HepG2 (cell line): ENCODE measurements at regions not wholly inside any gene's neighbourhood (a gene's known extent, or its start where the extent isn't known, plus 50 kb on each side); places are given as distances from the start of the nearest gene placed in this dataset.

ENCODE experiments used
- ATAC-seq: fragments of 200-7000 bp; cut with Tn5 transposase; 3 replicates; pipeline ENCODE4 v1.9.1; 2020; ENCODE audit warnings: mild to moderate bottlenecking, moderate library complexity
- BruUV-seq: library from RNA; stranded (reverse); fragments of 400-500 nt; replicated peaks from 2 replicates; lab custom pipeline; 2021; lab: Mats Ljungman, UMichigan
- CTCF ChIA-PET: fragments of 300-600 bp; formaldehyde crosslinking; extraction: SDS; loops from one replicate; lab custom pipeline; 2021; ENCODE audit warnings: low total read pairs, inconsistent platforms, low intra/inter-chr PET ratio; lab: Yijun Ruan, JAX
- POLR2A ChIA-PET: fragments of 350-600 bp; sonication (Branson Sonifier 250); formaldehyde crosslinking; loops from one replicate; lab custom pipeline; 2020; ENCODE audit warnings: antibody characterized with exemption, inconsistent platforms; lab: Yijun Ruan, JAX
- DNase-seq: peaks from one replicate; pipeline ENCODE4 v3.0.0-alpha.2; 2015; ENCODE audit warnings: low spot score
- FAIRE-seq: peaks from 3 replicates; lab custom pipeline; 2011; peaks lifted over from hg19 to GRCh38; lab: Jason Lieb, UNC
- H2AFZ ChIP-seq: one replicate; pipeline ENCODE4 v1.6.1; 2011; ENCODE audit warnings: low read length, inconsistent platforms
- H3K27ac ChIP-seq: fragments of 300-600 bp; 3 replicates; pipeline ENCODE4 v1.8.0; 2011; ENCODE audit warnings: mixed run types, mild to moderate bottlenecking, mixed read lengths, low read length, inconsistent platforms; ENCODE audit not compliant: insufficient read depth; ENCODE audit errors: extremely low read length
- H3K27me3 ChIP-seq, 2 experiments: fragments of 200-600 bp in 1 of 2; 2 replicates in 1 of 2; 3 replicates in 1 of 2; pipeline versions ENCODE4 v1.6.0 to v1.8.0; 2011; ENCODE audit warnings: low read length in 2 of 2, mild to moderate bottlenecking in 2 of 2, moderate library complexity in 2 of 2, inconsistent platforms in 1 of 2; ENCODE audit not compliant: insufficient read depth in 2 of 2, control insufficient read depth in 1 of 2
- H3K36me3 ChIP-seq, 2 experiments: fragments of 200-600 bp in 1 of 2; replicated peaks in 1 of 2; 2 replicates in 1 of 2; 3 replicates in 1 of 2; pipeline versions ENCODE4 v1.5.1 to v1.8.0; 2011; ENCODE audit warnings: low read length in 2 of 2, inconsistent platforms in 1 of 2; ENCODE audit not compliant: insufficient read depth in 2 of 2, control insufficient read depth in 1 of 2
- H3K4me1 ChIP-seq: 2 replicates; pipeline ENCODE4 v1.5.1; 2012; ENCODE audit warnings: low read length, inconsistent platforms; ENCODE audit not compliant: insufficient read depth
- H3K4me2 ChIP-seq: 2 replicates; pipeline ENCODE4 v1.6.0; 2011; ENCODE audit warnings: low read depth, low read length, inconsistent platforms
- H3K4me3 ChIP-seq, 3 experiments: fragments of 200-600 bp in 1 of 3; sonication (generic), shearing (Covaris generic) in 1 of 3; replicated peaks in 1 of 3; 2 replicates each; pipeline ENCODE4 v1.5.1; 2011 to 2016; ENCODE audit warnings: low read length in 3 of 3, inconsistent platforms in 2 of 3, low read depth in 2 of 3, mild to moderate bottlenecking in 2 of 3, control low read depth in 1 of 3, mixed read lengths in 1 of 3; ENCODE audit not compliant: insufficient read depth in 1 of 3
- H3K79me2 ChIP-seq: one replicate; pipeline ENCODE4 v1.6.1; 2011; ENCODE audit warnings: low read length, inconsistent platforms; ENCODE audit not compliant: insufficient read depth
- H3K9ac ChIP-seq: 2 replicates; pipeline ENCODE4 v1.6.0; 2011; ENCODE audit warnings: mild to moderate bottlenecking, low read depth, low read length, inconsistent platforms; ENCODE audit not compliant: insufficient read depth
- H3K9me3 ChIP-seq: 2 replicates; pipeline ENCODE4 v1.5.1; 2012; ENCODE audit warnings: mild to moderate bottlenecking, low read length
- H4K20me1 ChIP-seq: 2 replicates; pipeline ENCODE4 v1.6.0; 2011; ENCODE audit warnings: inconsistent platforms, mild to moderate bottlenecking, low read length, moderate library complexity; ENCODE audit not compliant: insufficient read depth
- FOXO1 ChIP-seq: sonication (generic); formaldehyde crosslinking; IDR thresholded peaks from 2 replicates; pipeline ENCODE4 v1.4.0; 2020; ENCODE audit warnings: missing genetic modification reagents
- HES4 ChIP-seq: sonication (generic); formaldehyde crosslinking; IDR thresholded peaks from 2 replicates; pipeline ENCODE4 v1.9.0; 2021; ENCODE audit warnings: mild to moderate bottlenecking, missing genetic modification reagents, borderline replicate concordance
- HNF4A ChIP-seq: sonication (generic); formaldehyde crosslinking; IDR thresholded peaks from 2 replicates; pipeline ENCODE4 v1.4.0; 2020; ENCODE audit warnings: missing genetic modification reagents
- SMYD3 ChIP-seq: sonication (generic); formaldehyde crosslinking; IDR thresholded peaks from 2 replicates; pipeline ENCODE4 v1.8.1; 2023; ENCODE audit warnings: mild to moderate bottlenecking, missing genetic modification reagents
- ZMAT3 ChIP-seq: sonication (generic); formaldehyde crosslinking; conservative IDR thresholded peaks from 2 replicates; pipeline ENCODE4 v1.7.0; 2021; ENCODE audit warnings: missing genetic modification reagents
- ZNF224 ChIP-seq: sonication (generic); formaldehyde crosslinking; IDR thresholded peaks from 2 replicates; pipeline ENCODE4 v1.5.0; 2020; ENCODE audit warnings: mild to moderate bottlenecking, missing genetic modification reagents
- WGBS: methylation state at CpG from one replicate; pipeline ENCODE4 v1.1.6; 2017; ENCODE audit warnings: low lambda C conversion rate; 5-methylcytosine and 5-hydroxymethylcytosine counted together
- in situ Hi-C: cut with HindIII; loops from 2 replicates; pipeline ENCODE4 v1.10.0; 2017; ENCODE audit warnings: low pct_unique_long_range_greater_than_20kb; ENCODE audit not compliant: extremely low pct_ligation_motif_present
- intact Hi-C: fragments of 100-400 bp; cut with micrococcal nuclease; formaldehyde crosslinking; loops from one replicate; pipeline ENCODE4 v1.10.0; 2022; ENCODE audit not compliant: unreplicated experiment
- TF ChIP-seq, protein P1 (sequence below): sonication (generic); formaldehyde crosslinking; IDR thresholded peaks from 2 replicates; pipeline ENCODE4 v1.9.0; 2021; ENCODE audit warnings: mild to moderate bottlenecking, missing genetic modification reagents
- TF ChIP-seq, protein P2 (sequence below), 2 experiments: fragments of 450-650 bp in 1 of 2; sonication (generic) in 1 of 2; formaldehyde crosslinking in 1 of 2; IDR thresholded peaks; 2 replicates each; pipeline versions ENCODE4 v1.6.1 to v1.8.0; 2016 to 2022; ENCODE audit warnings: antibody characterized with exemption in 1 of 2, mild to moderate bottlenecking in 1 of 2, missing genetic modification reagents in 1 of 2

DNA sequence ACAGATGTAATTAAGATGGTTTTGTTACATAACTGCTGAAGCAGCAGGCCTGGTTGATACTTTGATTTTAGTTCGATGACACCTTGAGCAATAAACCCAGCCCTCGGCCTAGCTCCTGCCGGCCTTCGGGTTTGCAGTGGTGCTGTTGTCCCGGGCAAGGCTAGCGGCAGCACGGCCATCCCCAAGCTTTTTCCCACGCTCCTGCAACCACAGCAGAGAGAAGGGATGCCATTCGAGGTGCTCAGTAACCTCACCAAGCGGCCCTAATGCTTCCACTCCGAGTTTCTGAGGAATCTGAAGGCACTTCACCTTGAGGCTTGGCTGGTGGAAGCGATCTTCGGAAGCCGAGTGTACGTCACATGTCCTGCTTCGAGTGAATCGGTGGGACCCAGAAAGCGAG lies 182.1 kb downstream of the NAF1 start (continued):
- TF ChIP-seq, protein P1, sequence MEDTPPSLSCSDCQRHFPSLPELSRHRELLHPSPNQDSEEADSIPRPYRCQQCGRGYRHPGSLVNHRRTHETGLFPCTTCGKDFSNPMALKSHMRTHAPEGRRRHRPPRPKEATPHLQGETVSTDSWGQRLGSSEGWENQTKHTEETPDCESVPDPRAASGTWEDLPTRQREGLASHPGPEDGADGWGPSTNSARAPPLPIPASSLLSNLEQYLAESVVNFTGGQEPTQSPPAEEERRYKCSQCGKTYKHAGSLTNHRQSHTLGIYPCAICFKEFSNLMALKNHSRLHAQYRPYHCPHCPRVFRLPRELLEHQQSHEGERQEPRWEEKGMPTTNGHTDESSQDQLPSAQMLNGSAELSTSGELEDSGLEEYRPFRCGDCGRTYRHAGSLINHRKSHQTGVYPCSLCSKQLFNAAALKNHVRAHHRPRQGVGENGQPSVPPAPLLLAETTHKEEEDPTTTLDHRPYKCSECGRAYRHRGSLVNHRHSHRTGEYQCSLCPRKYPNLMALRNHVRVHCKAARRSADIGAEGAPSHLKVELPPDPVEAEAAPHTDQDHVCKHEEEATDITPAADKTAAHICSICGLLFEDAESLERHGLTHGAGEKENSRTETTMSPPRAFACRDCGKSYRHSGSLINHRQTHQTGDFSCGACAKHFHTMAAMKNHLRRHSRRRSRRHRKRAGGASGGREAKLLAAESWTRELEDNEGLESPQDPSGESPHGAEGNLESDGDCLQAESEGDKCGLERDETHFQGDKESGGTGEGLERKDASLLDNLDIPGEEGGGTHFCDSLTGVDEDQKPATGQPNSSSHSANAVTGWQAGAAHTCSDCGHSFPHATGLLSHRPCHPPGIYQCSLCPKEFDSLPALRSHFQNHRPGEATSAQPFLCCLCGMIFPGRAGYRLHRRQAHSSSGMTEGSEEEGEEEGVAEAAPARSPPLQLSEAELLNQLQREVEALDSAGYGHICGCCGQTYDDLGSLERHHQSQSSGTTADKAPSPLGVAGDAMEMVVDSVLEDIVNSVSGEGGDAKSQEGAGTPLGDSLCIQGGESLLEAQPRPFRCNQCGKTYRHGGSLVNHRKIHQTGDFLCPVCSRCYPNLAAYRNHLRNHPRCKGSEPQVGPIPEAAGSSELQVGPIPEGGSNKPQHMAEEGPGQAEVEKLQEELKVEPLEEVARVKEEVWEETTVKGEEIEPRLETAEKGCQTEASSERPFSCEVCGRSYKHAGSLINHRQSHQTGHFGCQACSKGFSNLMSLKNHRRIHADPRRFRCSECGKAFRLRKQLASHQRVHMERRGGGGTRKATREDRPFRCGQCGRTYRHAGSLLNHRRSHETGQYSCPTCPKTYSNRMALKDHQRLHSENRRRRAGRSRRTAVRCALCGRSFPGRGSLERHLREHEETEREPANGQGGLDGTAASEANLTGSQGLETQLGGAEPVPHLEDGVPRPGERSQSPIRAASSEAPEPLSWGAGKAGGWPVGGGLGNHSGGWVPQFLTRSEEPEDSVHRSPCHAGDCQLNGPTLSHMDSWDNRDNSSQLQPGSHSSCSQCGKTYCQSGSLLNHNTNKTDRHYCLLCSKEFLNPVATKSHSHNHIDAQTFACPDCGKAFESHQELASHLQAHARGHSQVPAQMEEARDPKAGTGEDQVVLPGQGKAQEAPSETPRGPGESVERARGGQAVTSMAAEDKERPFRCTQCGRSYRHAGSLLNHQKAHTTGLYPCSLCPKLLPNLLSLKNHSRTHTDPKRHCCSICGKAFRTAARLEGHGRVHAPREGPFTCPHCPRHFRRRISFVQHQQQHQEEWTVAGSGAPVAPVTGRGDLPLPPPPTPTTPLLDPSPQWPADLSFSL (CRISPR knock-in tag), result no peak
- TF ChIP-seq ZNF224 (CRISPR knock-in tag), result no peak
- TF ChIP-seq FOXO1 (CRISPR knock-in tag), result no peak
- TF ChIP-seq, all 625 proteins: peak for 0

DNA sequence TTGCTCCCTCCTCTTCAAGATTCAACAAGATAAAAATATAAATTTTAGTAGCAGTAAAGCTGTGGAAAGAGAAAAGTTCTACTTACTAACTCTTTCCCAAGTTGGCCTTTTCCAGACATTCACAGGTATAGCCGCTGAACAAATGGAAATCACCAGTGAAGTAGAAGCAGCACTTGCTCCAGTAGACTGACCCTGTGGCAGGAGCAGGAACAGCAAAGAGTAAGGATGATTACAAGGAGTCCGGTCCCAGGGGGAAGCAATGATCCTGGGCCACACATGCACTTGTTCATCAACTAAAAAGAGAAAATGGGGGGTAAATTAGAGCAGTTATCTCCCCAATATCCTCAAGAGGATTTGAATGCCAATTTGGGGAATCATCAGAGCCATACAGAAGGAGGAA lies 184.9 kb downstream of the NAF1 start:
- CTCF ChIA-PET, result no interaction called here
- POLR2A ChIA-PET, result no interaction called here
- no peak overlapping the region for H3K4me3 ChIP-seq
- no peak overlapping the region for H3K27ac ChIP-seq
- no peaks in the 10 kb centered on the region for H3K36me3 ChIP-seq
- H2AFZ ChIP-seq, result no peak overlapping the region
- H3K9me3 ChIP-seq, result no peaks in the 10 kb centered on the region
- BruUV-seq, result no TSS peak
- H3K4me1 ChIP-seq, result no peaks in the 10 kb centered on the region
- WGBS, result 0% methylated on average over 2 of the region's 2 CpGs
- H4K20me1 ChIP-seq, result no peaks in the 10 kb centered on the region
- no peak overlapping the region for H3K4me2 ChIP-seq
- DNase-seq, result no peak
- no peaks in the 10 kb centered on the region for H3K79me2 ChIP-seq
- H3K27me3 ChIP-seq, result no peaks in the 10 kb centered on the region
- FAIRE-seq, result no peak
- no peak overlapping the region for H3K9ac ChIP-seq
- intact Hi-C loops, result no loop called here
- ATAC-seq, result no peak
- in situ Hi-C loops, result no loop called here
- TF ChIP-seq ZMAT3 (CRISPR knock-in tag) (no peak), HNF4A (CRISPR knock-in tag) (no peak), SMYD3 (CRISPR knock-in tag) (no peak), HES4 (no peak)
- TF ChIP-seq, protein P2, sequence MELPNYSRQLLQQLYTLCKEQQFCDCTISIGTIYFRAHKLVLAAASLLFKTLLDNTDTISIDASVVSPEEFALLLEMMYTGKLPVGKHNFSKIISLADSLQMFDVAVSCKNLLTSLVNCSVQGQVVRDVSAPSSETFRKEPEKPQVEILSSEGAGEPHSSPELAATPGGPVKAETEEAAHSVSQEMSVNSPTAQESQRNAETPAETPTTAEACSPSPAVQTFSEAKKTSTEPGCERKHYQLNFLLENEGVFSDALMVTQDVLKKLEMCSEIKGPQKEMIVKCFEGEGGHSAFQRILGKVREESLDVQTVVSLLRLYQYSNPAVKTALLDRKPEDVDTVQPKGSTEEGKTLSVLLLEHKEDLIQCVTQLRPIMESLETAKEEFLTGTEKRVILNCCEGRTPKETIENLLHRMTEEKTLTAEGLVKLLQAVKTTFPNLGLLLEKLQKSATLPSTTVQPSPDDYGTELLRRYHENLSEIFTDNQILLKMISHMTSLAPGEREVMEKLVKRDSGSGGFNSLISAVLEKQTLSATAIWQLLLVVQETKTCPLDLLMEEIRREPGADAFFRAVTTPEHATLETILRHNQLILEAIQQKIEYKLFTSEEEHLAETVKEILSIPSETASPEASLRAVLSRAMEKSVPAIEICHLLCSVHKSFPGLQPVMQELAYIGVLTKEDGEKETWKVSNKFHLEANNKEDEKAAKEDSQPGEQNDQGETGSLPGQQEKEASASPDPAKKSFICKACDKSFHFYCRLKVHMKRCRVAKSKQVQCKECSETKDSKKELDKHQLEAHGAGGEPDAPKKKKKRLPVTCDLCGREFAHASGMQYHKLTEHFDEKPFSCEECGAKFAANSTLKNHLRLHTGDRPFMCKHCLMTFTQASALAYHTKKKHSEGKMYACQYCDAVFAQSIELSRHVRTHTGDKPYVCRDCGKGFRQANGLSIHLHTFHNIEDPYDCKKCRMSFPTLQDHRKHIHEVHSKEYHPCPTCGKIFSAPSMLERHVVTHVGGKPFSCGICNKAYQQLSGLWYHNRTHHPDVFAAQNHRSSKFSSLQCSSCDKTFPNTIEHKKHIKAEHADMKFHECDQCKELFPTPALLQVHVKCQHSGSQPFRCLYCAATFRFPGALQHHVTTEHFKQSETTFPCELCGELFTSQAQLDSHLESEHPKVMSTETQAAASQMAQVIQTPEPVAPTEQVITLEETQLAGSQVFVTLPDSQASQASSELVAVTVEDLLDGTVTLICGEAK (IDR thresholded peaks at IDR 0.05), result no peak
- TF ChIP-seq, protein P2 (CRISPR knock-in tag; IDR thresholded peaks at IDR 0.05), result no peak
